ENCODE measurements at regions not wholly inside any gene's neighbourhood (a gene's known extent, or its start where the extent isn't known, plus 50 kb on each side); places are given as distances from the start of the nearest gene placed in this dataset.

DNA sequence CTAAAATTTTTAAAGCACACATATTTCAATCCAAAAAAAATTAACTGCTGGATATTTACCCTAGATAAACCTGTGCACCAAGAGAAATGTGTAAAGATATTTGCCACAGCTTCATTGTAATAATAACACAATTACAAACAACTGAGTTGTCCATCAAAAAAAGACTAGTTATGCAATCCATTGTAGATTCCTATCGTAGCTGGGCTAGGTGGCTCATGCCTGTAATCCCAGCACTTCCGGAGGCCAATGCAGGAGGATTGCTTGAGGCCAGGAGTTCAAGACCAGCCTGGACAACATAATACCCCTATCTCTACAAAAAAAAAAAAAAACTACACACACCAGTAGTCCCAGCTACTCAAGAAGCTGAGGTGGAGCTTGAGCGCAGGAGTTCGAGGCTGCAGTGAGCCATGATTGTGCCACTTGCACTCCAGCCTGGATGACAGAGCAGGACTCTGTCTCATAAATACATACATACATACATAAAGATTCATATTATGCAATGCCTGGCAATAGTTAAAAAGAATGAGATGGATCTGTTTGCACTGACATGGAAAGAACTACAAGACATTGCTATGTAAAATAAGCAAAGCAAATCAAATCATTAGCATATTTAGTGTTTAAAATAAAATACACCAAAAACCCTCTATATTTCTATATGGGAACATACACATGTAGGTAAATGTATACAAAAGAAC, 56.5 kb upstream of the CCDC28A start:
- intact Hi-C loops (cut with micrococcal nuclease; ENCODE audit: unreplicated experiment) (no loop called here), in situ Hi-C loops (cut with MboI) (no loop called here)
- ATAC-seq (no peak), DNase-seq (ENCODE audit: low read depth, low spot score) (no peak), FAIRE-seq (no peak)
- TF ChIP-seq SMAD1 (IDR thresholded peaks at IDR 0.05; ENCODE audit: low read depth, partially characterized antibody) (no peak), SP1 (IDR thresholded peaks at IDR 0.05; ENCODE audit: low read depth, low read length) (no peak), MAX (IDR thresholded peaks at IDR 0.05; ENCODE audit: low read depth, low read length) (no peak), MEF2A (IDR thresholded peaks at IDR 0.05; ENCODE audit: insufficient read depth, low read depth, low read length) (no peak), SMAD5 (IDR thresholded peaks at IDR 0.05; ENCODE audit: low read depth) (no peak), NBN (IDR thresholded peaks at IDR 0.05) (no peak), EED (IDR thresholded peaks at IDR 0.05; ENCODE audit: low read depth) (no peak), SREBF1 (IDR thresholded peaks at IDR 0.05; ENCODE audit: low read length) (no peak), STAT3 (IDR thresholded peaks at IDR 0.05; ENCODE audit: low read depth, low read length) (no peak), SKIL (IDR thresholded peaks at IDR 0.05; ENCODE audit: low read depth, poor library complexity, severe bottlenecking) (no peak), TAF1 (IDR thresholded peaks at IDR 0.05; ENCODE audit: borderline replicate concordance, low read depth, low read length) (no peak)
- TF ChIP-seq, protein P1, sequence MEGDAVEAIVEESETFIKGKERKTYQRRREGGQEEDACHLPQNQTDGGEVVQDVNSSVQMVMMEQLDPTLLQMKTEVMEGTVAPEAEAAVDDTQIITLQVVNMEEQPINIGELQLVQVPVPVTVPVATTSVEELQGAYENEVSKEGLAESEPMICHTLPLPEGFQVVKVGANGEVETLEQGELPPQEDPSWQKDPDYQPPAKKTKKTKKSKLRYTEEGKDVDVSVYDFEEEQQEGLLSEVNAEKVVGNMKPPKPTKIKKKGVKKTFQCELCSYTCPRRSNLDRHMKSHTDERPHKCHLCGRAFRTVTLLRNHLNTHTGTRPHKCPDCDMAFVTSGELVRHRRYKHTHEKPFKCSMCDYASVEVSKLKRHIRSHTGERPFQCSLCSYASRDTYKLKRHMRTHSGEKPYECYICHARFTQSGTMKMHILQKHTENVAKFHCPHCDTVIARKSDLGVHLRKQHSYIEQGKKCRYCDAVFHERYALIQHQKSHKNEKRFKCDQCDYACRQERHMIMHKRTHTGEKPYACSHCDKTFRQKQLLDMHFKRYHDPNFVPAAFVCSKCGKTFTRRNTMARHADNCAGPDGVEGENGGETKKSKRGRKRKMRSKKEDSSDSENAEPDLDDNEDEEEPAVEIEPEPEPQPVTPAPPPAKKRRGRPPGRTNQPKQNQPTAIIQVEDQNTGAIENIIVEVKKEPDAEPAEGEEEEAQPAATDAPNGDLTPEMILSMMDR (IDR thresholded peaks at IDR 0.05 in 2 of 3, conservative IDR thresholded peaks at IDR 0.05 in 1 of 3; ENCODE audit: control insufficient read depth in 2 of 3, extremely low read depth in 1 of 3, insufficient read depth in 1 of 3, low read depth in 3 of 3, low read length in 3 of 3): no peak
- H4K20me1 ChIP-seq (ENCODE audit: control insufficient read depth, insufficient read depth): no peaks in the 10 kb centered on the region
- RAD21 ChIA-PET (ENCODE audit: unreplicated experiment): interaction anchor here (1.0 to 1.3 kb wide), 3 partner anchors 9 to 64 kb away, joined by 3 to 4 read pairs (median 3); no protein-coding TSS in a partner anchor
- H3K9me3 ChIP-seq (replicated peaks; ENCODE audit: control insufficient read depth, insufficient read depth, low read length): no peaks in the 10 kb centered on the region; the same call in 2 of the 3 replicates
- no peaks in the 10 kb centered on the region for H3K4me1 ChIP-seq (ENCODE audit: control insufficient read depth, insufficient read depth, low read length)
- no TSS peak for BruUV-seq (replicated peaks)
- POLR2A ChIA-PET: interaction anchor here (0.6 to 1.6 kb wide), 3 partner anchors 9 to 881 kb away, joined by 3 to 5 read pairs (median 4); no protein-coding TSS in a partner anchor
- 59% methylated on average over 4 of the region's 4 CpGs for WGBS (ENCODE audit: insufficient coverage, insufficient replicate concordance, low lambda C conversion rate, missing lambda C conversion rate)
- no peak overlapping the region for H3K4me2 ChIP-seq (ENCODE audit: control insufficient read depth, insufficient read depth)
- H3K79me2 ChIP-seq (ENCODE audit: control insufficient read depth, insufficient read depth, low read length): no peaks in the 10 kb centered on the region
- CTCF ChIA-PET: interaction anchor here (0.9 to 1.1 kb wide), 2 partner anchors 45 to 126 kb away, joined by 3 to 4 read pairs; no protein-coding TSS in a partner anchor
- no peak overlapping the region for H3K27ac ChIP-seq (ENCODE audit: control insufficient read depth, insufficient read depth)
- H3K36me3 ChIP-seq (ENCODE audit: control insufficient read depth in 2 of 2, insufficient read depth in 2 of 2, low read length in 1 of 2): no peaks in the 10 kb centered on the region
- SMC1A ChIA-PET (ENCODE audit: uncharacterized antibody, unreplicated experiment): interaction anchor here (1.0 to 2.4 kb wide), 3 partner anchors 16 to 129 kb away, joined by 3 to 6 read pairs (median 5); no protein-coding TSS in a partner anchor
- H3K4me3 ChIP-seq: no peak overlapping the region
- H3K9ac ChIP-seq (ENCODE audit: control insufficient read depth, insufficient read depth, low read length): no peak overlapping the region
- H2AFZ ChIP-seq (ENCODE audit: control insufficient read depth, low read depth, low read length): no peak overlapping the region
- H3K27me3 ChIP-seq (replicated peaks in 1 of 2; ENCODE audit: control insufficient read depth in 2 of 2, insufficient read depth in 2 of 2, low read length in 1 of 2): no peaks in the 10 kb centered on the region

Measured in GM12878 (cell line).